SK-N-SH (cell line): ENCODE measurements at regions not wholly inside any gene's neighbourhood (a gene's known extent, or its start where the extent isn't known, plus 50 kb on each side); places are given as distances from the start of the nearest gene placed in this dataset.

ENCODE experiments used
- CTCF ChIA-PET: fragments of 300-600, 350-600 bp; formaldehyde crosslinking; extraction: SDS; loops from one replicate; lab custom pipeline; 2021; lab: Yijun Ruan, JAX
- POLR2A ChIA-PET: fragments of 350-600 bp; sonication (Branson Sonifier 250); formaldehyde crosslinking; extraction: SDS; loops from one replicate; lab custom pipeline; 2020; ENCODE audit warnings: antibody characterized with exemption, inconsistent platforms; lab: Yijun Ruan, JAX
- DNase-seq: peaks from one replicate; pipeline ENCODE4 v3.0.0; 2012
- H2AFZ ChIP-seq: fragments of 200-600 bp; sonication (generic); 2 replicates; pipeline ENCODE4 v1.8.1; 2016; ENCODE audit warnings: antibody characterized with exemption, mild to moderate bottlenecking, low read depth
- H3F3A ChIP-seq: fragments of 200-600 bp; sonication (generic); replicated peaks from 2 replicates; pipeline ENCODE3; 2016; ENCODE audit warnings: antibody characterized with exemption, mild to moderate bottlenecking; ENCODE audit not compliant: insufficient read depth
- H3K27ac ChIP-seq, 2 experiments: fragments of 200-500 bp in 1 of 2; fragments of 200-600 bp in 1 of 2; sonication (Bioruptor generic) in 1 of 2; sonication (generic), shearing (Covaris generic) in 1 of 2; 2 replicates each; pipeline versions ENCODE4 v1.5.1 to v1.6.1; 2014 to 2016; ENCODE audit warnings: low read depth in 2 of 2, inconsistent platforms in 1 of 2, low read length in 1 of 2, mild to moderate bottlenecking in 1 of 2, mixed read lengths in 1 of 2
- H3K27me3 ChIP-seq: fragments of 200-600 bp; sonication (generic), shearing (Covaris generic); 2 replicates; pipeline ENCODE4 v1.6.1; 2016; ENCODE audit warnings: mixed run types; ENCODE audit not compliant: insufficient read depth
- H3K36me3 ChIP-seq, 2 experiments: fragments of 200-500 bp in 1 of 2; fragments of 200-600 bp in 1 of 2; sonication (Bioruptor generic) in 1 of 2; sonication (generic) in 1 of 2; replicated peaks in 1 of 2; 2 replicates each; pipeline versions ENCODE3 to v1.5.1; 2014 to 2016; ENCODE audit warnings: low read length in 1 of 2, mild to moderate bottlenecking in 1 of 2; ENCODE audit not compliant: insufficient read depth in 2 of 2, control insufficient read depth in 1 of 2
- H3K4me1 ChIP-seq, 2 experiments: fragments of 200-500 bp in 1 of 2; fragments of 200-600 bp in 1 of 2; sonication (Bioruptor generic) in 1 of 2; sonication (generic), shearing (Covaris generic) in 1 of 2; 2 replicates each; pipeline versions ENCODE4 v1.5.1 to v1.6.1; 2014 to 2016; ENCODE audit warnings: low read depth in 1 of 2, low read length in 1 of 2, mixed run types in 1 of 2; ENCODE audit not compliant: insufficient read depth in 2 of 2, control insufficient read depth in 1 of 2
- H3K4me2 ChIP-seq: fragments of 200-600 bp; sonication (generic), shearing (Covaris generic); 2 replicates; pipeline ENCODE4 v1.6.1; 2017; ENCODE audit warnings: mixed run types
- H3K4me3 ChIP-seq, 2 experiments: fragments of 200-500 bp in 1 of 2; fragments of 200-600 bp in 1 of 2; sonication (Bioruptor generic) in 1 of 2; sonication (generic), shearing (Covaris generic) in 1 of 2; 2 replicates each; pipeline versions ENCODE4 v1.5.1 to v1.8.1; 2014 to 2016; ENCODE audit warnings: low read depth in 2 of 2, inconsistent platforms in 1 of 2, low read length in 1 of 2, mild to moderate bottlenecking in 1 of 2, mixed read lengths in 1 of 2, moderate library complexity in 1 of 2
- H3K79me2 ChIP-seq: fragments of 200-600 bp; sonication (generic); 2 replicates; pipeline ENCODE4 v1.8.1; 2017; ENCODE audit warnings: mild to moderate bottlenecking; ENCODE audit not compliant: insufficient read depth
- H3K9ac ChIP-seq: fragments of 200-600 bp; sonication (generic); 2 replicates; pipeline ENCODE4 v1.6.1; 2017; ENCODE audit warnings: mixed run types
- H3K9me2 ChIP-seq: fragments of 200-600 bp; sonication (generic); 2 replicates; pipeline ENCODE4 v1.6.1; 2017; ENCODE audit warnings: mixed run types
- H3K9me3 ChIP-seq: fragments of 200-600 bp; sonication (generic); 2 replicates; pipeline ENCODE4 v1.6.1; 2017; ENCODE audit warnings: mixed run types, mild to moderate bottlenecking, moderate library complexity
- H4K20me1 ChIP-seq: fragments of 200-600 bp; sonication (generic); 2 replicates; pipeline ENCODE4 v1.6.1; 2017; ENCODE audit warnings: mild to moderate bottlenecking, mixed run types; ENCODE audit not compliant: insufficient read depth
- EZH2phosphoT487 ChIP-seq: fragments of 200-600 bp; sonication (generic); IDR thresholded peaks from 2 replicates; pipeline ENCODE4 v1.6.1; 2017; ENCODE audit warnings: low read depth, mixed run types, mild to moderate bottlenecking, antibody characterized with exemption, moderate library complexity, borderline replicate concordance
- FOSL2 ChIP-seq: IDR thresholded peaks from 2 replicates; pipeline ENCODE4 v1.4.0; 2012; ENCODE audit warnings: low read depth, mild to moderate bottlenecking, moderate library complexity, borderline replicate concordance
- IRF3 ChIP-seq: fragments of 150-350 bp; IDR thresholded peaks from 2 replicates; pipeline ENCODE4 v1.6.1; 2016; ENCODE audit warnings: mild to moderate bottlenecking, low read depth, low read length
- MEF2A ChIP-seq: IDR thresholded peaks from 2 replicates; pipeline ENCODE4 v1.4.0; 2012; ENCODE audit warnings: low read depth, borderline replicate concordance
- NFIC ChIP-seq: IDR thresholded peaks from 2 replicates; pipeline ENCODE4 v1.4.0; 2012; ENCODE audit warnings: borderline replicate concordance
- RAD21 ChIP-seq: IDR thresholded peaks from 2 replicates; pipeline ENCODE4 v1.6.1; 2012; ENCODE audit warnings: mild to moderate bottlenecking, low read length
- RXRA ChIP-seq: IDR thresholded peaks from 2 replicates; pipeline ENCODE4 v1.4.0; 2012; ENCODE audit warnings: low read depth, mild to moderate bottlenecking, borderline replicate concordance
- WGBS: methylation state at CpG from one replicate; pipeline ENCODE4 v1.1.6; 2017; ENCODE audit warnings: low lambda C conversion rate; 5-methylcytosine and 5-hydroxymethylcytosine counted together
- TF ChIP-seq, protein P1 (sequence below): IDR thresholded peaks from 2 replicates; pipeline ENCODE4; 2012
- TF ChIP-seq, protein P2 (sequence below): IDR thresholded peaks from 2 replicates; pipeline ENCODE4 v1.4.0; 2012; ENCODE audit warnings: low read depth, borderline replicate concordance

DNA sequence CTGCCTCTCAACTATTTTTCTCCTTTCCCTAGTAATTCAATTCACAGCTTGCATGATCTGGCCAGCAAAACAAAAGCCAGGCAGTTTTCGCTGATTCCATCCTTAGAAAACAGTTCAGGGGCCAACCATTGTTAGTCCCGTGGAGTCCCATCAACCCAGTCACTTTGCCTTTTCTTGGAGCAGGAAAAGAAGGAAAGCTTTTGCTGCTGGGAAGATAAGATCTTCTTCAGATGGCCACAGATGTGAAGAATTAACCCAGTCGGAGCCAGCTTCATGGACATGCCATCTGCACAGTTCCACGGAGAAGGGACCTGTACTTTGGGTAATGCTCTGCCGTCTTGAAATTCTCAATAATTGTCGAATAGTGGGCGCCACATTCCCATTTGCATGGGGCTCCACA lies 76.9 kb upstream of the TSHZ2 start:
- H4K20me1 ChIP-seq, result no peaks in the 10 kb centered on the region
- TF ChIP-seq RXRA (no peak), EZH2phosphoT487 (no peak), RAD21 (no peak), MEF2A (no peak), FOSL2 (no peak), NFIC (no peak), IRF3 (no peak)
- TF ChIP-seq, protein P1, sequence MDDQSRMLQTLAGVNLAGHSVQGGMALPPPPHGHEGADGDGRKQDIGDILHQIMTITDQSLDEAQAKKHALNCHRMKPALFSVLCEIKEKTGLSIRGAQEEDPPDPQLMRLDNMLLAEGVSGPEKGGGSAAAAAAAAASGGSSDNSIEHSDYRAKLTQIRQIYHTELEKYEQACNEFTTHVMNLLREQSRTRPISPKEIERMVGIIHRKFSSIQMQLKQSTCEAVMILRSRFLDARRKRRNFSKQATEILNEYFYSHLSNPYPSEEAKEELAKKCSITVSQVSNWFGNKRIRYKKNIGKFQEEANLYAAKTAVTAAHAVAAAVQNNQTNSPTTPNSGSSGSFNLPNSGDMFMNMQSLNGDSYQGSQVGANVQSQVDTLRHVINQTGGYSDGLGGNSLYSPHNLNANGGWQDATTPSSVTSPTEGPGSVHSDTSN, result no peak
- TF ChIP-seq, protein P2, sequence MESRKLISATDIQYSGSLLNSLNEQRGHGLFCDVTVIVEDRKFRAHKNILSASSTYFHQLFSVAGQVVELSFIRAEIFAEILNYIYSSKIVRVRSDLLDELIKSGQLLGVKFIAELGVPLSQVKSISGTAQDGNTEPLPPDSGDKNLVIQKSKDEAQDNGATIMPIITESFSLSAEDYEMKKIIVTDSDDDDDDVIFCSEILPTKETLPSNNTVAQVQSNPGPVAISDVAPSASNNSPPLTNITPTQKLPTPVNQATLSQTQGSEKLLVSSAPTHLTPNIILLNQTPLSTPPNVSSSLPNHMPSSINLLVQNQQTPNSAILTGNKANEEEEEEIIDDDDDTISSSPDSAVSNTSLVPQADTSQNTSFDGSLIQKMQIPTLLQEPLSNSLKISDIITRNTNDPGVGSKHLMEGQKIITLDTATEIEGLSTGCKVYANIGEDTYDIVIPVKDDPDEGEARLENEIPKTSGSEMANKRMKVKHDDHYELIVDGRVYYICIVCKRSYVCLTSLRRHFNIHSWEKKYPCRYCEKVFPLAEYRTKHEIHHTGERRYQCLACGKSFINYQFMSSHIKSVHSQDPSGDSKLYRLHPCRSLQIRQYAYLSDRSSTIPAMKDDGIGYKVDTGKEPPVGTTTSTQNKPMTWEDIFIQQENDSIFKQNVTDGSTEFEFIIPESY, result no peak
- TF ChIP-seq, all 33 proteins: peak for 0
- ChIA-PET CTCF (interaction anchor here (0.6 to 1.3 kb wide), 6 partner anchors 12 to 469 kb away, joined by 3 to 4 read pairs (median 3); no protein-coding TSS in a partner anchor), POLR2A (no interaction called here)
- Histone ChIP-seq H3K27me3 (no peaks in the 10 kb centered on the region), H3K27ac (no peak overlapping the region; a peak in 1 of 4 replicates), H3K4me3 (no peak overlapping the region), H3K4me1 (peaks cover 0 to 13% of the 10 kb centered on the region in 2 experiments; a peak in 1 of 4 replicates), H3K4me2 (no peak overlapping the region), H3K79me2 (no peaks in the 10 kb centered on the region), H3K36me3 (no peaks in the 10 kb centered on the region), H3K9me2 (0 out of 2 replicates have a peak, but pooled peaks cover 2% of the 10 kb centered on the region), H3K9me3 (no peaks in the 10 kb centered on the region), H2AFZ (0 out of 2 replicates have a peak overlapping the region, but pooled peaks have one; percentile 22), H3F3A (no peaks in the 10 kb centered on the region), H3K9ac (no peak overlapping the region)
- WGBS, result 37% methylated on average over 7 of the region's 7 CpGs
- no peak for DNase-seq

GRCh38 chr20:52893498-52893897 lies 78.7 kb upstream of the TSHZ2 start:
- DNase-seq, result no peak
- Histone ChIP-seq H3K27ac (no peak overlapping the region), H3K4me3 (no peak overlapping the region), H3K4me2 (no peak overlapping the region), H3K9me3 (no peaks in the 10 kb centered on the region), H3K79me2 (no peaks in the 10 kb centered on the region), H3K27me3 (no peaks in the 10 kb centered on the region), H3K36me3 (no peaks in the 10 kb centered on the region), H3F3A (no peaks in the 10 kb centered on the region), H3K4me1 (peaks cover 0 to 13% of the 10 kb centered on the region in 2 experiments; a peak in 1 of 4 replicates), H3K9ac (no peak overlapping the region), H4K20me1 (no peaks in the 10 kb centered on the region), H2AFZ (no peak overlapping the region), H3K9me2 (0 out of 2 replicates have a peak, but pooled peaks cover 2% of the 10 kb centered on the region)
- WGBS, result 44% methylated on average over 4 of the region's 4 CpGs
- ChIA-PET CTCF (interaction anchor here (0.5 kb wide), 1 partner anchor 15 kb away, joined by 3 read pairs; no protein-coding TSS in a partner anchor), POLR2A (no interaction called here)
- no peak for TF ChIP-seq RAD21
